Thyroid gland (tissue), 4 donors: ENCODE measurements at regions not wholly inside any gene's neighbourhood (a gene's known extent, or its start where the extent isn't known, plus 50 kb on each side); places are given as distances from the start of the nearest gene placed in this dataset.

Source experiments
- POLR2A ChIP-seq, 2 donors: fragments of 450-650 bp; IDR thresholded peaks; one replicate each; pipeline ENCODE4 v1.6.1; 2017; ENCODE audit warnings: antibody characterized with exemption in 2 of 2, mild to moderate bottlenecking in 2 of 2, moderate library complexity in 1 of 2
- TF ChIP-seq, protein P1 (sequence below), 6 experiments: fragments of 200-600 bp in 3 of 6; fragments of 450-650 bp in 3 of 6; sonication (generic) in 3 of 6; IDR thresholded peaks; one replicate each; pipeline ENCODE4 v1.5.1; 2016 to 2019; ENCODE audit warnings: antibody characterized with exemption in 6 of 6, mild to moderate bottlenecking in 2 of 6, inconsistent platforms in 1 of 6, moderate library complexity in 1 of 6

DNA sequence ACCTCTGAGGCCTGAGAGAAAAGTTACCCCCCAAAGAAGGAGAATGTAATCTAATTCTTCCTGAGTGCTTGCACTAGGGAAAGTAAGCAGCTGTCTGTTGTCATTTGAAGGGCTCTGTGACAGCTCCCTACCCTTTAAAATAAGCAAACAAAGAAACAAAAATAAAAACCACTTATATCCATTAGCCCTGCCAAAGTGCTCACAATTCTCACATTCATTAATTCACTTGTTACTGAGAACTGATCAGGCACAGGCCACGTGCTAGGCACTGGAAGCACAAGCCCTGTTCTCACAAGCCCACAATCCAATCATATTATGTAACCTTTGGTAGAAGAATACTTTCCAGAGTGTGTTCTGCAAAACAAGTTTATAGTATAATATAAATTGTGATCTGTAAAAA is 199.4 kb downstream of the ZC3H11B start:
- TF ChIP-seq, protein P1, sequence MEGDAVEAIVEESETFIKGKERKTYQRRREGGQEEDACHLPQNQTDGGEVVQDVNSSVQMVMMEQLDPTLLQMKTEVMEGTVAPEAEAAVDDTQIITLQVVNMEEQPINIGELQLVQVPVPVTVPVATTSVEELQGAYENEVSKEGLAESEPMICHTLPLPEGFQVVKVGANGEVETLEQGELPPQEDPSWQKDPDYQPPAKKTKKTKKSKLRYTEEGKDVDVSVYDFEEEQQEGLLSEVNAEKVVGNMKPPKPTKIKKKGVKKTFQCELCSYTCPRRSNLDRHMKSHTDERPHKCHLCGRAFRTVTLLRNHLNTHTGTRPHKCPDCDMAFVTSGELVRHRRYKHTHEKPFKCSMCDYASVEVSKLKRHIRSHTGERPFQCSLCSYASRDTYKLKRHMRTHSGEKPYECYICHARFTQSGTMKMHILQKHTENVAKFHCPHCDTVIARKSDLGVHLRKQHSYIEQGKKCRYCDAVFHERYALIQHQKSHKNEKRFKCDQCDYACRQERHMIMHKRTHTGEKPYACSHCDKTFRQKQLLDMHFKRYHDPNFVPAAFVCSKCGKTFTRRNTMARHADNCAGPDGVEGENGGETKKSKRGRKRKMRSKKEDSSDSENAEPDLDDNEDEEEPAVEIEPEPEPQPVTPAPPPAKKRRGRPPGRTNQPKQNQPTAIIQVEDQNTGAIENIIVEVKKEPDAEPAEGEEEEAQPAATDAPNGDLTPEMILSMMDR (IDR thresholded peaks at IDR 0.05): no peak
- no peak for TF ChIP-seq POLR2A (IDR thresholded peaks at IDR 0.05)
